ENCODE measurements at regions not wholly inside any gene's neighbourhood (a gene's known extent, or its start where the extent isn't known, plus 50 kb on each side); places are given as distances from the start of the nearest gene placed in this dataset.

- TF ChIP-seq CTCF (IDR thresholded peaks at IDR 0.05; ENCODE audit: poor library complexity, severe bottlenecking) (no peak), POLR2AphosphoS5 (IDR thresholded peaks at IDR 0.05) (no peak)
Observed at GRCh38 chr3:16794257-16794656, 90.5 kb upstream of the PLCL2 start.
